GM23338 (cell line): ENCODE measurements at regions not wholly inside any gene's neighbourhood (a gene's known extent, or its start where the extent isn't known, plus 50 kb on each side); places are given as distances from the start of the nearest gene placed in this dataset.

Source experiments
- ATAC-seq: fragments of 200-7000 bp; cut with Tn5 transposase; 3 replicates; pipeline ENCODE4 v1.9.1; 2020
- DNase-seq: peaks from one replicate; pipeline ENCODE4 v3.0.0-alpha.2; 2015; ENCODE audit warnings: low spot score
- H2AFZ ChIP-seq: fragments of 200-600 bp; sonication (generic); 2 replicates; pipeline ENCODE4 v1.8.0; 2016; ENCODE audit warnings: antibody characterized with exemption, mild to moderate bottlenecking, moderate library complexity
- H3F3A ChIP-seq: fragments of 200-600 bp; sonication (generic); replicated peaks from 2 replicates; pipeline ENCODE4 v1.8.0; 2017; ENCODE audit warnings: antibody characterized with exemption, mixed run types, low read depth
- H3K27ac ChIP-seq: fragments of 200-600 bp; sonication (generic); 2 replicates; pipeline ENCODE4 v1.6.1; 2016; ENCODE audit warnings: low read depth
- H3K27me3 ChIP-seq: fragments of 200-600 bp; sonication (generic); 2 replicates; pipeline ENCODE4 v1.8.0; 2016; ENCODE audit warnings: mild to moderate bottlenecking, mixed run types, moderate library complexity; ENCODE audit not compliant: insufficient read depth
- H3K36me3 ChIP-seq: fragments of 200-600 bp; sonication (generic); 2 replicates; pipeline ENCODE4 v1.8.0; 2016; ENCODE audit warnings: mild to moderate bottlenecking; ENCODE audit not compliant: insufficient read depth
- H3K4me1 ChIP-seq: fragments of 200-600 bp; sonication (generic); 2 replicates; pipeline ENCODE4 v1.8.0; 2016; ENCODE audit warnings: mild to moderate bottlenecking, moderate library complexity; ENCODE audit not compliant: insufficient read depth
- H3K4me2 ChIP-seq: fragments of 200-600 bp; sonication (generic); 2 replicates; pipeline ENCODE4 v1.7.1; 2017; ENCODE audit warnings: mixed run types
- H3K4me3 ChIP-seq: fragments of 200-600 bp; sonication (generic); 2 replicates; pipeline ENCODE4 v1.6.1; 2016; ENCODE audit warnings: mixed run types
- H3K79me2 ChIP-seq: fragments of 200-600 bp; sonication (generic); replicated peaks from 2 replicates; pipeline ENCODE4 v1.8.0; 2017; ENCODE audit warnings: mild to moderate bottlenecking; ENCODE audit not compliant: insufficient read depth
- H3K9me2 ChIP-seq: fragments of 200-600 bp; sonication (generic); 2 replicates; pipeline ENCODE4 v1.8.0; 2017; ENCODE audit not compliant: insufficient read depth
- H4K20me1 ChIP-seq: fragments of 200-600 bp; sonication (generic); replicated peaks from 2 replicates; pipeline ENCODE4 v1.8.0; 2017; ENCODE audit warnings: mild to moderate bottlenecking; ENCODE audit not compliant: insufficient read depth
- H3K27ac Mint-ChIP-seq: 2 replicates; pipeline ENCODE4 v1.8.0; 2020; ENCODE audit warnings: inconsistent platforms, mild to moderate bottlenecking, moderate library complexity, mixed read lengths
- H3K27me3 Mint-ChIP-seq: 3 replicates; pipeline ENCODE4 v1.8.0; 2022; ENCODE audit warnings: low read depth, mild to moderate bottlenecking, moderate library complexity, mixed read lengths, inconsistent platforms; ENCODE audit not compliant: insufficient read depth, poor library complexity
- H3K36me3 Mint-ChIP-seq: 3 replicates; pipeline ENCODE4 v1.8.0; 2021; ENCODE audit warnings: low read depth, mild to moderate bottlenecking, inconsistent platforms, moderate library complexity, mixed read lengths
- H3K4me1 Mint-ChIP-seq: 3 replicates; pipeline ENCODE4 v1.8.0; 2020; ENCODE audit warnings: mild to moderate bottlenecking, inconsistent platforms, mixed read lengths
- H3K4me3 Mint-ChIP-seq: 3 replicates; pipeline ENCODE4 v1.8.0; 2021; ENCODE audit warnings: moderate library complexity, mild to moderate bottlenecking, inconsistent platforms, mixed read lengths
- H3K9me3 Mint-ChIP-seq: 3 replicates; pipeline ENCODE4 v1.8.0; 2020; ENCODE audit warnings: moderate library complexity, mild to moderate bottlenecking, inconsistent platforms, mixed read lengths
- CREB1 ChIP-seq: fragments of 250-450 bp; sonication (Bioruptor Pico); IDR thresholded peaks from 2 replicates; pipeline ENCODE4 v1.5.0; 2020; ENCODE audit warnings: low read depth, mild to moderate bottlenecking, moderate library complexity
- CTCF ChIP-seq, 2 experiments: fragments of 200-600 bp in 1 of 2; sonication (generic) in 1 of 2; conservative IDR thresholded peaks; 2 replicates each; pipeline versions ENCODE4 v1.5.1 to v1.6.1; 2016 to 2017; ENCODE audit warnings: antibody characterized with exemption in 2 of 2, low read depth in 2 of 2, mild to moderate bottlenecking in 2 of 2, moderate library complexity in 1 of 2
- EZH2 ChIP-seq: fragments of 200-600 bp; sonication (generic); IDR thresholded peaks from one replicate; pipeline ENCODE4 v1.8.0; 2017; ENCODE audit warnings: antibody characterized with exemption, mild to moderate bottlenecking, low read depth; ENCODE audit not compliant: unreplicated experiment
- JUNB ChIP-seq: IDR thresholded peaks from one replicate; pipeline ENCODE4 v1.6.1; 2016; ENCODE audit warnings: antibody characterized with exemption; ENCODE audit not compliant: unreplicated experiment
- NANOG ChIP-seq: IDR thresholded peaks from 2 replicates; pipeline ENCODE4 v1.6.1; 2016; ENCODE audit warnings: antibody characterized with exemption, borderline replicate concordance
- ZNF462 ChIP-seq: fragments of 250-450 bp; sonication (Bioruptor Pico); IDR thresholded peaks from 2 replicates; pipeline ENCODE4 v1.5.0; 2020; ENCODE audit warnings: mild to moderate bottlenecking, moderate library complexity
- TF ChIP-seq, protein P1 (sequence below): IDR thresholded peaks from 2 replicates; pipeline ENCODE4 v1.6.1; 2016; ENCODE audit warnings: antibody characterized with exemption

GRCh38 chr3:14343338-14344112 lies 58.9 kb upstream of the SLC6A6 start:
- H3K79me2 ChIP-seq: no peaks in the 10 kb centered on the region
- no peaks in the 10 kb centered on the region for H3K36me3 Mint-ChIP-seq
- H3K9me3 Mint-ChIP-seq: no peaks in the 10 kb centered on the region
- H3K27ac ChIP-seq: no peak overlapping the region
- ATAC-seq: no peak
- no peaks in the 10 kb centered on the region for H3K9me2 ChIP-seq
- H3K4me1 ChIP-seq: no peaks in the 10 kb centered on the region
- H3K4me1 Mint-ChIP-seq: peaks cover 15% of the 10 kb centered on the region
- peaks cover 21% of the 10 kb centered on the region for H3K27me3 Mint-ChIP-seq
- H3F3A ChIP-seq: no peaks in the 10 kb centered on the region
- H3K4me2 ChIP-seq: no peak overlapping the region
- no peak for TF ChIP-seq CREB1 (CRISPR knock-in tag)
- TF ChIP-seq ZNF462: no peak
- no peaks in the 10 kb centered on the region for H3K27me3 ChIP-seq
- H2AFZ ChIP-seq: peak overlapping the region; percentile 87; the same call in 1 of the 2 replicates
- H3K4me3 ChIP-seq: no peak overlapping the region
- no peak overlapping the region for H3K4me3 Mint-ChIP-seq
- no peaks in the 10 kb centered on the region for H4K20me1 ChIP-seq
- no peak overlapping the region for H3K27ac Mint-ChIP-seq
- no peaks in the 10 kb centered on the region for H3K36me3 ChIP-seq
- no peak for DNase-seq

- Histone ChIP-seq H3K27me3 (no peaks in the 10 kb centered on the region), H3K4me2 (no peak overlapping the region), H3K9me2 (no peaks in the 10 kb centered on the region), H4K20me1 (no peaks in the 10 kb centered on the region), H3K27ac (no peak overlapping the region), H3K4me1 (no peaks in the 10 kb centered on the region), H2AFZ (peak overlapping the region; percentile 87; the same call in 1 of the 2 replicates), H3K36me3 (no peaks in the 10 kb centered on the region), H3K79me2 (no peaks in the 10 kb centered on the region), H3F3A (no peaks in the 10 kb centered on the region), H3K4me3 (no peak overlapping the region)
- Mint-ChIP-seq H3K27ac (no peak overlapping the region), H3K27me3 (peaks cover 25% of the 10 kb centered on the region), H3K4me1 (peaks cover 16% of the 10 kb centered on the region), H3K4me3 (no peak overlapping the region), H3K36me3 (no peaks in the 10 kb centered on the region), H3K9me3 (no peaks in the 10 kb centered on the region)
- peak; percentile 51 for DNase-seq
- TF ChIP-seq, protein P1, sequence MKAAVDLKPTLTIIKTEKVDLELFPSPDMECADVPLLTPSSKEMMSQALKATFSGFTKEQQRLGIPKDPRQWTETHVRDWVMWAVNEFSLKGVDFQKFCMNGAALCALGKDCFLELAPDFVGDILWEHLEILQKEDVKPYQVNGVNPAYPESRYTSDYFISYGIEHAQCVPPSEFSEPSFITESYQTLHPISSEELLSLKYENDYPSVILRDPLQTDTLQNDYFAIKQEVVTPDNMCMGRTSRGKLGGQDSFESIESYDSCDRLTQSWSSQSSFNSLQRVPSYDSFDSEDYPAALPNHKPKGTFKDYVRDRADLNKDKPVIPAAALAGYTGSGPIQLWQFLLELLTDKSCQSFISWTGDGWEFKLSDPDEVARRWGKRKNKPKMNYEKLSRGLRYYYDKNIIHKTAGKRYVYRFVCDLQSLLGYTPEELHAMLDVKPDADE: no peak
- TF ChIP-seq EZH2 (no peak), JUNB (no peak), NANOG (no peak), CTCF (conservative IDR thresholded peaks at IDR 0.05; ENCODE audit: low read depth in 2 of 2) (no peak)
- ATAC-seq: peak; percentile 86
Observed at GRCh38 chr3:14344351-14344750, 58.1 kb upstream of the SLC6A6 start.
